ENCODE measurements at regions not wholly inside any gene's neighbourhood (a gene's known extent, or its start where the extent isn't known, plus 50 kb on each side); places are given as distances from the start of the nearest gene placed in this dataset.

GRCh38 chr1:58883037-58883887, 99.4 kb upstream of the JUN start (continued):
- peak; percentile 91 for TF ChIP-seq MGA (IDR thresholded peaks at IDR 0.05)
- TF ChIP-seq NFE2 (IDR thresholded peaks at IDR 0.05; ENCODE audit: low read depth), result peak; percentile 96
- TF ChIP-seq TAF9B (IDR thresholded peaks at IDR 0.05; ENCODE audit: partially characterized antibody), result peak; percentile 51
- TF ChIP-seq STAT6 (CRISPR knock-in tag; IDR thresholded peaks at IDR 0.05), result 0 out of 2 replicates have a peak, but pooled peaks have one; percentile 51
- peak; percentile 62; the same call in 1 of the 2 replicates for TF ChIP-seq ZNF24 (IDR thresholded peaks at IDR 0.05)
- TF ChIP-seq SREBF1 (IDR thresholded peaks at IDR 0.05; ENCODE audit: borderline replicate concordance, low read depth, low read length), result no peak
- no peak for TF ChIP-seq ZNF75A (CRISPR knock-in tag; IDR thresholded peaks at IDR 0.05)
- TF ChIP-seq ZBED1 (IDR thresholded peaks at IDR 0.05), result peak; percentile 86; the same call in 1 of the 2 replicates
- TF ChIP-seq AFF4 (CRISPR knock-in tag; IDR thresholded peaks at IDR 0.05), result peak; percentile 73; the same call in 1 of the 2 replicates
